Keratinocyte (primary cell): ENCODE measurements at regions not wholly inside any gene's neighbourhood (a gene's known extent, or its start where the extent isn't known, plus 50 kb on each side); places are given as distances from the start of the nearest gene placed in this dataset.

Experiments
- DNase-seq: peaks from one replicate; pipeline ENCODE4 v3.0.0-alpha.2; 2011; ENCODE audit warnings: low read depth, missing footprints, low spot score
- FAIRE-seq: peaks from 2 replicates; lab custom pipeline; 2011; peaks lifted over from hg19 to GRCh38; lab: Jason Lieb, UNC
- H2AFZ ChIP-seq: 2 replicates; pipeline ENCODE4 v1.6.0; 2012; ENCODE audit warnings: low read length, control low read depth, inconsistent platforms; ENCODE audit not compliant: control insufficient read depth
- H3K27ac ChIP-seq: 2 replicates; pipeline ENCODE4 v1.5.1; 2011; ENCODE audit warnings: low read length; ENCODE audit not compliant: control insufficient read depth, insufficient read depth
- H3K27me3 ChIP-seq: 3 replicates; pipeline ENCODE4 v1.6.0; 2011; ENCODE audit warnings: low read length; ENCODE audit not compliant: control insufficient read depth, insufficient read depth; ENCODE audit errors: extremely low read depth
- H3K36me3 ChIP-seq, 2 experiments: 2 replicates in 1 of 2; 3 replicates in 1 of 2; pipeline ENCODE4 v1.5.1; 2011; ENCODE audit warnings: low read length in 2 of 2, mild to moderate bottlenecking in 1 of 2; ENCODE audit not compliant: control insufficient read depth in 2 of 2, insufficient read depth in 2 of 2; ENCODE audit errors: extremely low read depth in 1 of 2
- H3K4me1 ChIP-seq: 3 replicates; pipeline ENCODE4 v1.5.1; 2011; ENCODE audit warnings: low read length; ENCODE audit not compliant: control insufficient read depth, insufficient read depth; ENCODE audit errors: extremely low read depth
- H3K4me2 ChIP-seq: 3 replicates; pipeline ENCODE4 v1.6.0; 2011; ENCODE audit warnings: low read depth, low read length; ENCODE audit not compliant: control insufficient read depth, insufficient read depth; ENCODE audit errors: extremely low read depth
- H3K4me3 ChIP-seq, 3 experiments: fragments of 200-600 bp in 1 of 3; sonication (generic) in 1 of 3; 2 replicates in 2 of 3; 3 replicates in 1 of 3; pipeline ENCODE4 v1.5.1; 2011 to 2016; ENCODE audit warnings: low read length in 3 of 3, mild to moderate bottlenecking in 3 of 3, control low read depth in 2 of 3, inconsistent platforms in 1 of 3, low read depth in 1 of 3, mixed read lengths in 1 of 3, mixed run types in 1 of 3, moderate library complexity in 1 of 3; ENCODE audit not compliant: control insufficient read depth in 2 of 3, insufficient read depth in 2 of 3; ENCODE audit errors: extremely low read depth in 1 of 3
- H3K79me2 ChIP-seq: 2 replicates; pipeline ENCODE4 v1.6.0; 2012; ENCODE audit warnings: low read length; ENCODE audit not compliant: control insufficient read depth, insufficient read depth
- H3K9ac ChIP-seq: 3 replicates; pipeline ENCODE4 v1.6.0; 2011; ENCODE audit warnings: low read length; ENCODE audit not compliant: control insufficient read depth, insufficient read depth; ENCODE audit errors: extremely low read depth
- H3K9me1 ChIP-seq: 3 replicates; pipeline ENCODE4 v1.6.0; 2011; ENCODE audit warnings: low read length; ENCODE audit not compliant: control insufficient read depth, insufficient read depth; ENCODE audit errors: extremely low read depth
- H3K9me3 ChIP-seq: 2 replicates; pipeline ENCODE4 v1.5.1; 2012; ENCODE audit warnings: low read depth, low read length; ENCODE audit not compliant: control insufficient read depth
- H4K20me1 ChIP-seq: 3 replicates; pipeline ENCODE4 v1.6.0; 2011; ENCODE audit warnings: low read length; ENCODE audit not compliant: control insufficient read depth, insufficient read depth; ENCODE audit errors: extremely low read depth
- CTCF ChIP-seq, 3 experiments: IDR thresholded peaks in 1 of 3; conservative IDR thresholded peaks in 1 of 3; optimal IDR thresholded peaks in 1 of 3; 2 replicates in 2 of 3; 3 replicates in 1 of 3; pipeline versions ENCODE3 to v1.5.1; 2011; ENCODE audit warnings: low read length in 3 of 3, mild to moderate bottlenecking in 3 of 3, moderate library complexity in 2 of 3, control low read depth in 1 of 3, inconsistent platforms in 1 of 3; ENCODE audit not compliant: insufficient read depth in 2 of 3; ENCODE audit errors: extremely low read depth in 1 of 3
- EZH2 ChIP-seq: IDR thresholded peaks from one replicate; pipeline ENCODE4 v1.6.1; 2012; ENCODE audit warnings: inconsistent platforms, mild to moderate bottlenecking, low read length, moderate library complexity
- dilution Hi-C: fragments of 300-500 bp; cut with MboI; formaldehyde crosslinking; loops from one replicate; pipeline ENCODE4 v1.7.0; 2020; ENCODE audit warnings: low sequenced_read_pairs; ENCODE audit not compliant: extremely low pct_ligation_motif_present

DNA sequence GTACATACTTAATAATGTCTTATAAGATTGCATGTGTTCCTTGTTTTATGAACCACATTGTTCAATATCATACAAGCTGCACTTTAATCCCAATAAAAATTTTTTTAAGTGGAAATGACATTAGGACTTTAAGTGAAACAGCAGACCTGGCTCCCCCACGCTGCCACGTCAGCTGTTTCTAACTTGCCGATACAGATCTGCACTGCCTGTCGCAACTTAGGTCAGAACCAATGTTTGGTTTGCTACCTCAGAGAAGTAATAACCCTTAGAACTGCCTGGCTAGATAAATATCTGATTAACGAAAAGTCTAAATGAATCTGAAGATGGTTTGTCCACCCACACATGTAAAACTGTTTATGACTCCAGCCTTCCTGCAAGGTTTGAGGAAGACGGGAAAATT lies 327.5 kb upstream of the DACH1 start:
- Histone ChIP-seq H2AFZ (peak overlapping the region; percentile 52), H3K27ac (no peak overlapping the region), H3K9me1 (no peaks in the 10 kb centered on the region), H4K20me1 (no peaks in the 10 kb centered on the region), H3K9ac (no peak overlapping the region), H3K9me3 (no peaks in the 10 kb centered on the region), H3K4me2 (no peak overlapping the region), H3K36me3 (no peaks in the 10 kb centered on the region), H3K4me3 (no peak overlapping the region), H3K27me3 (no peaks in the 10 kb centered on the region), H3K4me1 (no peaks in the 10 kb centered on the region), H3K79me2 (no peaks in the 10 kb centered on the region)
- no peak for DNase-seq
- FAIRE-seq = peak; percentile 67
- dilution Hi-C loops = no loop called here
- TF ChIP-seq CTCF (optimal IDR thresholded peaks at IDR 0.05 in 1 of 3, IDR thresholded peaks at IDR 0.05 in 1 of 3, conservative IDR thresholded peaks at IDR 0.05 in 1 of 3; ENCODE audit: extremely low read depth in 1 of 3, insufficient read depth in 2 of 3, low read length in 3 of 3) = no peak
- no peak for TF ChIP-seq EZH2

DNA sequence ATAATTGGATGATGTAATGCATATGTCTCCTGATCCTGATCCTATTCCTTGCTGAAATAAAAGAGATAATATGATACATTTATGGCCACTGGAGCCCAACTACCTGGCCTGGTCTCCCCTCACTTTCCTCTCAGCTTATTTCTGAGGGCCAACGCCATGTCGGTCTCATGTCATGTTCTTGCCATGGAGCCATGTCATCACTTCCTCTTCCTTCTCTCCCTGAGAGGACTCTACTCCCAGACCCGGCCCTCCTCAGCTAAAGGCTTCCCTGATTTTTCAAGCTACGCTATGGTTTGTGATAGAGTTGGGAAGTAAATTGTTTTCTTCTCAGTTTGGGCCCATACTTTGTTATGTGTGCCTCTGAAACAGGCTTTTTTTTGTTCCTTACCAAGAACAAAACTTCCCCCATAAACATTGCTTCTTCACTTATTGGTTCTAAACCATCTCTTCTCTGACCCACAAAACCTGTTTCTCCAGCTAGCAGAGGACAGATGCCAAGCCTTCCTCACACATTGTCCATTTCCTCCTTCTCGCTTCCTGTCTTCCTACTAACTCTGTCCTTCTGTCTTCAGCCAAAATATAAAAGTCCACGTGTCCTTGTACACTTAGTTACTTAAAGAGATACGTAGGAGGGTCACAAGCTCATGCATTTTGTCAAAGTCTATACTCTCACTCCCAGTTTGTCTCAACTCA lies 319.9 kb upstream of the DACH1 start:
- dilution Hi-C loops = no loop called here
- FAIRE-seq (peak; percentile 65), DNase-seq (no peak)
- Histone ChIP-seq H3K27ac (no peak overlapping the region), H3K9ac (no peak overlapping the region), H3K27me3 (no peaks in the 10 kb centered on the region), H4K20me1 (no peaks in the 10 kb centered on the region), H2AFZ (peak overlapping the region; percentile 91), H3K9me1 (no peaks in the 10 kb centered on the region), H3K79me2 (no peaks in the 10 kb centered on the region), H3K4me1 (peaks cover 2% of the 10 kb centered on the region), H3K9me3 (no peaks in the 10 kb centered on the region), H3K4me3 (no peak overlapping the region), H3K36me3 (no peaks in the 10 kb centered on the region), H3K4me2 (no peak overlapping the region)
- TF ChIP-seq EZH2 (no peak), CTCF (optimal IDR thresholded peaks at IDR 0.05 in 1 of 3, IDR thresholded peaks at IDR 0.05 in 1 of 3, conservative IDR thresholded peaks at IDR 0.05 in 1 of 3; ENCODE audit: extremely low read depth in 1 of 3, insufficient read depth in 2 of 3, low read length in 3 of 3) (no peak)
